HL-60 (cell line): ENCODE measurements at regions not wholly inside any gene's neighbourhood (a gene's known extent, or its start where the extent isn't known, plus 50 kb on each side); places are given as distances from the start of the nearest gene placed in this dataset.

Source experiments
- CTCF ChIP-seq: IDR thresholded peaks from one replicate; pipeline ENCODE4 v1.5.1; 2011; ENCODE audit warnings: low read length, control low read depth, inconsistent platforms; ENCODE audit not compliant: insufficient read depth
- GABPA ChIP-seq: IDR thresholded peaks from 2 replicates; pipeline ENCODE4 v1.6.1; 2012; ENCODE audit warnings: low read depth
- POLR2AphosphoS5 ChIP-seq: IDR thresholded peaks from 2 replicates; pipeline ENCODE4 v1.6.1; 2012; ENCODE audit warnings: low read depth
- SPI1 ChIP-seq: IDR thresholded peaks from 2 replicates; pipeline ENCODE4 v1.6.1; 2012; ENCODE audit warnings: low read depth, mild to moderate bottlenecking, borderline replicate concordance

GRCh38 chr2:137892739-137893138 lies 71.5 kb upstream of the HNMT start:
- no peak for TF ChIP-seq SPI1
- TF ChIP-seq CTCF: no peak
- no peak for TF ChIP-seq GABPA
- TF ChIP-seq POLR2AphosphoS5: no peak
